Activated CD8-positive, alpha-beta T cell treated with anti-CD3 and anti-CD28 coated beads, Interleukin-2, amount 10 ng/mL, durations not matched to agents 7 days and 5 days (primary cell): ENCODE measurements at regions not wholly inside any gene's neighbourhood (a gene's known extent, or its start where the extent isn't known, plus 50 kb on each side); places are given as distances from the start of the nearest gene placed in this dataset.
A peak's percentile ranks its signal among the peaks of the same experiment; 100 is the strongest.
"Not testable (repeated sequence)": the region's sequence is repeated elsewhere in the genome, so short reads cannot be mapped to it uniquely, and the experiment has no call there.

Experiments used
- ATAC-seq: fragments of 150-1000 bp; cut with Tn5 transposase; one replicate; pipeline ENCODE4 v1.10.0; 2021; ENCODE audit warnings: moderate library complexity
- CTCF ChIA-PET: fragments of 350-600 bp; sonication (Branson Sonifier 250); formaldehyde crosslinking; loops from one replicate; lab custom pipeline; 2021; ENCODE audit warnings: antibody characterized with exemption; lab: Charles Lee
- POLR2A ChIA-PET: fragments of 350-600 bp; sonication (Branson Sonifier 250); formaldehyde crosslinking; loops from one replicate; lab custom pipeline; 2021; ENCODE audit warnings: antibody characterized with exemption; lab: Charles Lee
- DNase-seq: peaks from one replicate; pipeline ENCODE4 v3.0.0-alpha.2; 2020
- H3K27ac Mint-ChIP-seq: one replicate; pipeline ENCODE4 v1.8.0; 2021; ENCODE audit warnings: mild to moderate bottlenecking, mixed read lengths
- H3K27me3 Mint-ChIP-seq: one replicate; pipeline ENCODE4 v1.8.0; 2021; ENCODE audit warnings: low read depth, mixed read lengths
- H3K36me3 Mint-ChIP-seq: one replicate; pipeline ENCODE4 v1.8.0; 2021; ENCODE audit warnings: low read depth, mixed read lengths
- H3K4me1 Mint-ChIP-seq: one replicate; pipeline ENCODE4 v1.8.0; 2021; ENCODE audit warnings: low read depth, mixed read lengths
- H3K4me3 Mint-ChIP-seq: one replicate; pipeline ENCODE4 v1.8.0; 2021; ENCODE audit warnings: mild to moderate bottlenecking, mixed read lengths
- H3K9me3 Mint-ChIP-seq: one replicate; pipeline ENCODE4 v1.8.0; 2022; ENCODE audit warnings: mixed read lengths; ENCODE audit not compliant: insufficient read depth

- H3K36me3 Mint-ChIP-seq = peaks cover 11% of the 10 kb centered on the region
- H3K4me1 Mint-ChIP-seq = peaks cover 17% of the 10 kb centered on the region
- peaks cover 3% of the 10 kb centered on the region for H3K27me3 Mint-ChIP-seq
- ChIA-PET CTCF (interaction anchor here (0.5 to 4.9 kb wide), 31 partner anchors 8 to 573 kb away, joined by 3 to 62 read pairs (median 3); no protein-coding TSS in a partner anchor), POLR2A (interaction anchor here (1.0 kb wide), 1 partner anchor 191 kb away, joined by 5 read pairs; no protein-coding TSS in a partner anchor)
- H3K9me3 Mint-ChIP-seq = no peaks in the 10 kb centered on the region
- DNase-seq (peak; percentile 77), ATAC-seq (peak; percentile 82)
- no peak overlapping the region for H3K4me3 Mint-ChIP-seq
- no peak overlapping the region for H3K27ac Mint-ChIP-seq
These were observed 143.8 kb upstream of the CRHR1 start for GRCh38 chr17:45640141-45640850.

GRCh38 chr17:45641541-45641940 lies 142.6 kb upstream of the CRHR1 start:
- H3K9me3 Mint-ChIP-seq = no peaks in the 10 kb centered on the region
- peaks cover 3% of the 10 kb centered on the region for H3K36me3 Mint-ChIP-seq
- peaks cover 29% of the 10 kb centered on the region for H3K4me1 Mint-ChIP-seq
- ChIA-PET CTCF (interaction anchor here (1.3 to 4.9 kb wide), 4 partner anchors 115 to 210 kb away, joined by 3 to 62 read pairs (median 20); no protein-coding TSS in a partner anchor), POLR2A (interaction anchor here (0.6 kb wide), 2 partner anchors 24 to 293 kb away, joined by 3 to 6 read pairs; no protein-coding TSS in a partner anchor)
- peaks cover 7% of the 10 kb centered on the region for H3K27me3 Mint-ChIP-seq
- no peak for ATAC-seq
- no peak overlapping the region for H3K4me3 Mint-ChIP-seq
- DNase-seq = no peak
- H3K27ac Mint-ChIP-seq = no peak overlapping the region

GRCh38 chr17:45643591-45643990 lies 140.5 kb upstream of the CRHR1 start:
- no peak overlapping the region for H3K4me3 Mint-ChIP-seq
- no peaks in the 10 kb centered on the region for H3K9me3 Mint-ChIP-seq
- ATAC-seq = no peak
- H3K36me3 Mint-ChIP-seq = peaks cover 3% of the 10 kb centered on the region
- no peak for DNase-seq
- ChIA-PET POLR2A (no interaction called here), CTCF (interaction anchor here (4.9 kb wide), 1 partner anchor 188 kb away, joined by 62 read pairs; no protein-coding TSS in a partner anchor)
- H3K27ac Mint-ChIP-seq = no peak overlapping the region
- peaks cover 16% of the 10 kb centered on the region for H3K27me3 Mint-ChIP-seq
- H3K4me1 Mint-ChIP-seq = peaks cover 30% of the 10 kb centered on the region

- CTCF ChIA-PET = interaction anchor here (1.3 kb wide), 1 partner anchor 187 kb away, joined by 6 read pairs; no protein-coding TSS in a partner anchor
- H3K4me3 Mint-ChIP-seq, ATAC-seq, H3K27ac Mint-ChIP-seq, POLR2A ChIA-PET, DNase-seq, H3K9me3 Mint-ChIP-seq, H3K36me3 Mint-ChIP-seq: not testable (repeated sequence)
- peaks cover 18% of the 10 kb centered on the region for H3K27me3 Mint-ChIP-seq
- peaks cover 23% of the 10 kb centered on the region for H3K4me1 Mint-ChIP-seq
These were observed 139.5 kb upstream of the CRHR1 start for GRCh38 chr17:45644637-45645036.

- Mint-ChIP-seq H3K27me3 (peaks cover 18% of the 10 kb centered on the region), H3K4me3 (no peak overlapping the region), H3K27ac (no peak overlapping the region), H3K4me1 (peaks cover 17% of the 10 kb centered on the region), H3K9me3 (no peaks in the 10 kb centered on the region), H3K36me3 (no peaks in the 10 kb centered on the region)
- ATAC-seq (no peak), DNase-seq (no peak)
- ChIA-PET CTCF (interaction anchor here (1.3 kb wide), 1 partner anchor 186 kb away, joined by 6 read pairs; no protein-coding TSS in a partner anchor), POLR2A (no interaction called here)
These were observed 138.8 kb upstream of the CRHR1 start for GRCh38 chr17:45645330-45645729.

- Mint-ChIP-seq H3K36me3 (no peaks in the 10 kb centered on the region), H3K27ac (no peak overlapping the region), H3K4me3 (no peak overlapping the region), H3K27me3 (peaks cover 18% of the 10 kb centered on the region), H3K4me1 (peaks cover 15% of the 10 kb centered on the region), H3K9me3 (no peaks in the 10 kb centered on the region)
- DNase-seq = peak; percentile 27
- ChIA-PET POLR2A (no interaction called here), CTCF (interaction anchor here (2.2 kb wide), 1 partner anchor 185 kb away, joined by 11 read pairs; no protein-coding TSS in a partner anchor)
- ATAC-seq = no peak
These were observed 137.7 kb upstream of the CRHR1 start for GRCh38 chr17:45646288-45646988.

- DNase-seq = no peak
- H3K27me3 Mint-ChIP-seq = peaks cover 18% of the 10 kb centered on the region
- no peak overlapping the region for H3K27ac Mint-ChIP-seq
These were observed 135.5 kb upstream of the CRHR1 start for GRCh38 chr17:45648642-45649041.

GRCh38 chr17:45649796-45650195 lies 134.3 kb upstream of the CRHR1 start:
- no peaks in the 10 kb centered on the region for H3K36me3 Mint-ChIP-seq
- H3K4me1 Mint-ChIP-seq = peaks cover 15% of the 10 kb centered on the region
- no peak overlapping the region for H3K4me3 Mint-ChIP-seq
- ATAC-seq = no peak
- H3K27me3 Mint-ChIP-seq = peaks cover 14% of the 10 kb centered on the region
- H3K9me3 Mint-ChIP-seq = no peaks in the 10 kb centered on the region
- POLR2A ChIA-PET = no interaction called here
- CTCF ChIA-PET = interaction anchor here (1.5 to 2.0 kb wide), 2 partner anchors 182 to 202 kb away, joined by 3 to 6 read pairs; no protein-coding TSS in a partner anchor
- no peak for DNase-seq
- no peak overlapping the region for H3K27ac Mint-ChIP-seq

More at GRCh38 chr17:45648642-45649041, 135.5 kb upstream of the CRHR1 start:
- no peak for ATAC-seq
- peaks cover 15% of the 10 kb centered on the region for H3K4me1 Mint-ChIP-seq
- H3K4me3 Mint-ChIP-seq = no peak overlapping the region
- H3K36me3 Mint-ChIP-seq = no peaks in the 10 kb centered on the region
- POLR2A ChIA-PET = no interaction called here
- CTCF ChIA-PET = interaction anchor here (1.0 to 2.0 kb wide), 5 partner anchors 9 to 204 kb away, joined by 3 to 6 read pairs (median 3); no protein-coding TSS in a partner anchor
- no peaks in the 10 kb centered on the region for H3K9me3 Mint-ChIP-seq

GRCh38 chr17:45650561-45650960 lies 133.6 kb upstream of the CRHR1 start:
- Mint-ChIP-seq H3K9me3 (no peaks in the 10 kb centered on the region), H3K4me3 (no peak overlapping the region), H3K4me1 (peaks cover 10% of the 10 kb centered on the region), H3K27me3 (peaks cover 12% of the 10 kb centered on the region), H3K27ac (no peak overlapping the region), H3K36me3 (no peaks in the 10 kb centered on the region)
- CTCF ChIA-PET = no interaction called here
- POLR2A ChIA-PET = no interaction called here
- DNase-seq (no peak), ATAC-seq (no peak)

- ChIA-PET CTCF (no interaction called here), POLR2A (no interaction called here)
These were observed 132.9 kb upstream of the CRHR1 start for GRCh38 chr17:45651145-45651709.

GRCh38 chr17:45653616-45654015 lies 130.5 kb upstream of the CRHR1 start:
- DNase-seq = no peak
- ChIA-PET POLR2A (no interaction called here), CTCF (interaction anchor here (0.9 to 1.3 kb wide), 2 partner anchors 11 to 14 kb away, joined by 3 read pairs; no protein-coding TSS in a partner anchor)
- Mint-ChIP-seq H3K36me3 (no peaks in the 10 kb centered on the region), H3K27me3 (peaks cover 2% of the 10 kb centered on the region), H3K4me1 (no peaks in the 10 kb centered on the region), H3K27ac (no peak overlapping the region), H3K9me3 (no peaks in the 10 kb centered on the region), H3K4me3 (no peak overlapping the region)
- ATAC-seq = no peak

More at GRCh38 chr17:45651145-45651709, 132.9 kb upstream of the CRHR1 start:
- Mint-ChIP-seq H3K27me3 (peaks cover 11% of the 10 kb centered on the region), H3K9me3 (no peaks in the 10 kb centered on the region), H3K4me3 (no peak overlapping the region), H3K36me3 (no peaks in the 10 kb centered on the region), H3K4me1 (peaks cover 4% of the 10 kb centered on the region), H3K27ac (no peak overlapping the region)
- DNase-seq = no peak
- ATAC-seq = no peak
